K562 (cell line): ENCODE measurements at regions not wholly inside any gene's neighbourhood (a gene's known extent, or its start where the extent isn't known, plus 50 kb on each side); places are given as distances from the start of the nearest gene placed in this dataset.

ENCODE experiments used
- CHD4 ChIP-seq: fragments of 200-600 bp; sonication (generic); IDR thresholded peaks from 3 replicates; pipeline ENCODE4 v1.6.1; 2012; ENCODE audit warnings: low read depth, mild to moderate bottlenecking, mixed read lengths, low read length, inconsistent platforms; ENCODE audit not compliant: insufficient read depth, insufficient replicate concordance, poor library complexity, severe bottlenecking
- FOXA3 ChIP-seq, 2 experiments: fragments of 450-650 bp in 1 of 2; sonication (generic) in 1 of 2; formaldehyde crosslinking; IDR thresholded peaks in 1 of 2; conservative IDR thresholded peaks in 1 of 2; 2 replicates each; pipeline versions ENCODE4 v1.4.0 to v1.8.0; 2020 to 2022; ENCODE audit warnings: mild to moderate bottlenecking in 2 of 2, missing genetic modification reagents in 1 of 2
- KAT7 ChIP-seq: sonication (generic); formaldehyde crosslinking; IDR thresholded peaks from 2 replicates; pipeline ENCODE4 v1.8.0; 2022; ENCODE audit warnings: missing genetic modification reagents, mild to moderate bottlenecking, borderline replicate concordance
- PPARD ChIP-seq: fragments of 250-450 bp; sonication (Bioruptor Pico); IDR thresholded peaks from 2 replicates; pipeline ENCODE4 v1.8.0; 2022; ENCODE audit warnings: inconsistent platforms, mild to moderate bottlenecking, moderate library complexity
- RBM17 ChIP-seq: fragments of 200-400 bp; formaldehyde crosslinking; IDR thresholded peaks from 2 replicates; pipeline ENCODE4 v1.6.1; 2017; ENCODE audit warnings: low read depth, mild to moderate bottlenecking, low read length, borderline replicate concordance
- SAFB2 ChIP-seq: fragments of 200-400 bp; formaldehyde crosslinking; IDR thresholded peaks from 2 replicates; pipeline ENCODE4 v1.6.1; 2018; ENCODE audit warnings: borderline replicate concordance, low read length, low read depth, moderate library complexity; ENCODE audit not compliant: severe bottlenecking
- ZNF384 ChIP-seq: IDR thresholded peaks from 2 replicates; pipeline ENCODE4 v1.6.1; 2012; ENCODE audit warnings: low read depth, low read length, improper control_type of control experiment
- ZNF589 ChIP-seq: fragments of 200-800 bp; sonication (Bioruptor generic); IDR thresholded peaks from 2 replicates; pipeline ENCODE4 v1.6.1; 2016; ENCODE audit warnings: low read depth, missing genetic modification characterization, missing compliant biosample characterization
- TF ChIP-seq, protein P1 (sequence below), 2 experiments: fragments of 450-650 bp in 1 of 2; sonication (generic) in 1 of 2; formaldehyde crosslinking in 1 of 2; IDR thresholded peaks; 2 replicates each; pipeline versions ENCODE4 v1.7.1 to v1.9.0; 2016 to 2022; ENCODE audit warnings: inconsistent platforms in 1 of 2, mild to moderate bottlenecking in 1 of 2, missing genetic modification reagents in 1 of 2
- TF ChIP-seq, protein P2 (sequence below): sonication (generic); formaldehyde crosslinking; IDR thresholded peaks from 2 replicates; pipeline ENCODE4 v1.8.0; 2022; ENCODE audit warnings: missing genetic modification reagents, mild to moderate bottlenecking, moderate library complexity, borderline replicate concordance
- TF ChIP-seq, protein P3 (sequence below): fragments of 250-450 bp; sonication (Bioruptor Pico); IDR thresholded peaks from 2 replicates; pipeline ENCODE4 v1.8.0; 2022; ENCODE audit warnings: moderate library complexity, mild to moderate bottlenecking, inconsistent platforms
- TF ChIP-seq, protein P4 (sequence below): fragments of 250-450 bp; sonication (Bioruptor Pico); IDR thresholded peaks from 2 replicates; pipeline ENCODE4 v1.8.0; 2022; ENCODE audit warnings: moderate library complexity, mild to moderate bottlenecking, inconsistent platforms

DNA sequence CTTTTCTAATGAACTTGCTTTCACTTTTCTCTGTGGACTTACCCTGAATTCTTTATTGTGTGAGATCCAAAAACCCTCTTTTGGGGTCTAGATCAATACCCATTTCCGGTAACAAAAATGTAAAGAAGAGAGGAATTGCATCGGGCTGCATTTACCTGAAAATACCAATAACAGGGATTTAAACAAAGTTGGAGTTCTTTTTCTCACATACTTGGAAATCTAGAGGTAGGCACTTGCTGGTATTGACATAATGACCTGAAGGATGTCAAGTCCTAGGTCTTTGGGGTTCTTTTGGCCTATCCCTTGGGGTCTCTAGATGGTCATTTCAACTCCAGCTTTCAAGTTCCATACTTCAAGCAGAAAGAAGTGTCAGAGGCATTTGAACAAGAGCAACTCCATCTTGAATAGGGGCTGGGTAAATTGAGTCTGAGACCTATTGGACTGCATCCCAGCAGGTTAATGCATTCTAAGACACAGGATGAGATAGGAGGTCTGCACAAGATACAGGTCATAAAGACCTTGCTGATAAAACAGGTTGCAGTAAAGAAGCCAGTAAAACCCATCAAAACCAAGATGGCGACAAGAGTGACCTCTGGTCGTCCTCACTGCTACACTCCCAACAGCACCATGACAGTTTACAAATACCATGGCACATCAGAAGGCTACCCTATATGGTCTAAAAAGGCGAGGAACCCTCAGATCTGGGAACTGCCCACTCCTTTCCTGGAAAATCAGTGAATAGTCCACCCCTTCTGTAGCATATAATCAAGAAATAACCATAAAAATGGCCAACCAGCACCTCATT is 50.8 kb upstream of the ZNF280D start (continued):
- TF ChIP-seq, protein P1, sequence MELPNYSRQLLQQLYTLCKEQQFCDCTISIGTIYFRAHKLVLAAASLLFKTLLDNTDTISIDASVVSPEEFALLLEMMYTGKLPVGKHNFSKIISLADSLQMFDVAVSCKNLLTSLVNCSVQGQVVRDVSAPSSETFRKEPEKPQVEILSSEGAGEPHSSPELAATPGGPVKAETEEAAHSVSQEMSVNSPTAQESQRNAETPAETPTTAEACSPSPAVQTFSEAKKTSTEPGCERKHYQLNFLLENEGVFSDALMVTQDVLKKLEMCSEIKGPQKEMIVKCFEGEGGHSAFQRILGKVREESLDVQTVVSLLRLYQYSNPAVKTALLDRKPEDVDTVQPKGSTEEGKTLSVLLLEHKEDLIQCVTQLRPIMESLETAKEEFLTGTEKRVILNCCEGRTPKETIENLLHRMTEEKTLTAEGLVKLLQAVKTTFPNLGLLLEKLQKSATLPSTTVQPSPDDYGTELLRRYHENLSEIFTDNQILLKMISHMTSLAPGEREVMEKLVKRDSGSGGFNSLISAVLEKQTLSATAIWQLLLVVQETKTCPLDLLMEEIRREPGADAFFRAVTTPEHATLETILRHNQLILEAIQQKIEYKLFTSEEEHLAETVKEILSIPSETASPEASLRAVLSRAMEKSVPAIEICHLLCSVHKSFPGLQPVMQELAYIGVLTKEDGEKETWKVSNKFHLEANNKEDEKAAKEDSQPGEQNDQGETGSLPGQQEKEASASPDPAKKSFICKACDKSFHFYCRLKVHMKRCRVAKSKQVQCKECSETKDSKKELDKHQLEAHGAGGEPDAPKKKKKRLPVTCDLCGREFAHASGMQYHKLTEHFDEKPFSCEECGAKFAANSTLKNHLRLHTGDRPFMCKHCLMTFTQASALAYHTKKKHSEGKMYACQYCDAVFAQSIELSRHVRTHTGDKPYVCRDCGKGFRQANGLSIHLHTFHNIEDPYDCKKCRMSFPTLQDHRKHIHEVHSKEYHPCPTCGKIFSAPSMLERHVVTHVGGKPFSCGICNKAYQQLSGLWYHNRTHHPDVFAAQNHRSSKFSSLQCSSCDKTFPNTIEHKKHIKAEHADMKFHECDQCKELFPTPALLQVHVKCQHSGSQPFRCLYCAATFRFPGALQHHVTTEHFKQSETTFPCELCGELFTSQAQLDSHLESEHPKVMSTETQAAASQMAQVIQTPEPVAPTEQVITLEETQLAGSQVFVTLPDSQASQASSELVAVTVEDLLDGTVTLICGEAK (IDR thresholded peaks at IDR 0.05) = no peak
- TF ChIP-seq, protein P1 (CRISPR knock-in tag; IDR thresholded peaks at IDR 0.05) = no peak
- TF ChIP-seq SAFB2 (no peak), ZNF589 (CRISPR knock-in tag) (peak; percentile 97), ZNF384 (no peak), CHD4 (no peak), RBM17 (no peak), PPARD (CRISPR knock-in tag) (peak; percentile 73), KAT7 (CRISPR knock-in tag) (no peak), FOXA3 (CRISPR knock-in tag; conservative IDR thresholded peaks at IDR 0.05 in 1 of 2, IDR thresholded peaks at IDR 0.05 in 1 of 2) (peak in 1 of 2 experiments; percentile 73; a peak in 2 of 4 replicates)
- TF ChIP-seq, protein P2, sequence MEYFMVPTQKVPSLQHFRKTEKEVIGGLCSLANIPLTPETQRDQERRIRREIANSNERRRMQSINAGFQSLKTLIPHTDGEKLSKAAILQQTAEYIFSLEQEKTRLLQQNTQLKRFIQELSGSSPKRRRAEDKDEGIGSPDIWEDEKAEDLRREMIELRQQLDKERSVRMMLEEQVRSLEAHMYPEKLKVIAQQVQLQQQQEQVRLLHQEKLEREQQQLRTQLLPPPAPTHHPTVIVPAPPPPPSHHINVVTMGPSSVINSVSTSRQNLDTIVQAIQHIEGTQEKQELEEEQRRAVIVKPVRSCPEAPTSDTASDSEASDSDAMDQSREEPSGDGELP (CRISPR knock-in tag) = no peak
- TF ChIP-seq, protein P3, sequence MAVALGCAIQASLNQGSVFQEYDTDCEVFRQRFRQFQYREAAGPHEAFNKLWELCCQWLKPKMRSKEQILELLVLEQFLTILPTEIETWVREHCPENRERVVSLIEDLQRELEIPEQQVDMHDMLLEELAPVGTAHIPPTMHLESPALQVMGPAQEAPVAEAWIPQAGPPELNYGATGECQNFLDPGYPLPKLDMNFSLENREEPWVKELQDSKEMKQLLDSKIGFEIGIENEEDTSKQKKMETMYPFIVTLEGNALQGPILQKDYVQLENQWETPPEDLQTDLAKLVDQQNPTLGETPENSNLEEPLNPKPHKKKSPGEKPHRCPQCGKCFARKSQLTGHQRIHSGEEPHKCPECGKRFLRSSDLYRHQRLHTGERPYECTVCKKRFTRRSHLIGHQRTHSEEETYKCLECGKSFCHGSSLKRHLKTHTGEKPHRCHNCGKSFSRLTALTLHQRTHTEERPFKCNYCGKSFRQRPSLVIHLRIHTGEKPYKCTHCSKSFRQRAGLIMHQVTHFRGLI (CRISPR knock-in tag) = peak; percentile 89; the same call in 1 of the 2 replicates
- TF ChIP-seq, protein P4, sequence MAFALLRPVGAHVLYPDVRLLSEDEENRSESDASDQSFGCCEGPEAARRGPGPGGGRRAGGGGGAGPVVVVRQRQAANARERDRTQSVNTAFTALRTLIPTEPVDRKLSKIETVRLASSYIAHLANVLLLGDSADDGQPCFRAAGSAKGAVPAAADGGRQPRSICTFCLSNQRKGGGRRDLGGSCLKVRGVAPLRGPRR (CRISPR knock-in tag) = peak; percentile 86; the same call in 1 of the 2 replicates
